Peyer's patch (tissue), 4 donors: ENCODE measurements at regions not wholly inside any gene's neighbourhood (a gene's known extent, or its start where the extent isn't known, plus 50 kb on each side); places are given as distances from the start of the nearest gene placed in this dataset.

Source experiments
- DNase-seq, 3 donors: peaks; one replicate each; pipeline ENCODE4 v3.0.0-alpha.2; 2017 to 2019
- H3K27ac ChIP-seq, 4 donors: fragments of 200-600 bp; sonication (generic); one replicate each; pipeline ENCODE4 v1.5.1; 2016 to 2019
- H3K27me3 ChIP-seq, 2 donors: fragments of 200-600 bp; sonication (generic); one replicate each; pipeline ENCODE4 v1.5.1; 2019
- H3K36me3 ChIP-seq, 3 donors: fragments of 200-600 bp; sonication (generic); one replicate each; pipeline ENCODE4 v1.5.1; 2016 to 2019
- H3K4me1 ChIP-seq, 4 donors: fragments of 200-600 bp; sonication (generic); one replicate each; pipeline ENCODE4 v1.5.1; 2016 to 2019
- H3K4me3 ChIP-seq, 4 donors: fragments of 200-600 bp; sonication (generic); 1 replicate in 3 of 4; 2 replicates in 1 of 4; pipeline ENCODE4 v1.5.1; 2016 to 2019; ENCODE audit warnings: mild to moderate bottlenecking in 1 of 4
- H3K9me3 ChIP-seq, 4 donors: fragments of 200-600 bp; sonication (generic); one replicate each; pipeline ENCODE4 v1.5.1; 2016 to 2019; ENCODE audit warnings: mild to moderate bottlenecking in 1 of 4
- CTCF ChIP-seq, 6 experiments: fragments of 450-650 bp in 4 of 6; fragments of 200-600 bp in 2 of 6; sonication (generic) in 1 of 6; IDR thresholded peaks; one replicate each; pipeline ENCODE4 v1.5.1; 2017 to 2019; ENCODE audit warnings: antibody characterized with exemption in 6 of 6, mild to moderate bottlenecking in 3 of 6, moderate library complexity in 1 of 6
- POLR2A ChIP-seq, 2 donors: fragments of 450-650 bp; IDR thresholded peaks; one replicate each; pipeline ENCODE4 v1.5.1; 2017; ENCODE audit warnings: antibody characterized with exemption in 2 of 2, mild to moderate bottlenecking in 2 of 2, moderate library complexity in 2 of 2

- TF ChIP-seq CTCF (IDR thresholded peaks at IDR 0.05) (no peak), POLR2A (IDR thresholded peaks at IDR 0.05) (no peak)
Measured at GRCh38 chr1:96234299-96234698, 487.3 kb upstream of the PTBP2 start.

DNA sequence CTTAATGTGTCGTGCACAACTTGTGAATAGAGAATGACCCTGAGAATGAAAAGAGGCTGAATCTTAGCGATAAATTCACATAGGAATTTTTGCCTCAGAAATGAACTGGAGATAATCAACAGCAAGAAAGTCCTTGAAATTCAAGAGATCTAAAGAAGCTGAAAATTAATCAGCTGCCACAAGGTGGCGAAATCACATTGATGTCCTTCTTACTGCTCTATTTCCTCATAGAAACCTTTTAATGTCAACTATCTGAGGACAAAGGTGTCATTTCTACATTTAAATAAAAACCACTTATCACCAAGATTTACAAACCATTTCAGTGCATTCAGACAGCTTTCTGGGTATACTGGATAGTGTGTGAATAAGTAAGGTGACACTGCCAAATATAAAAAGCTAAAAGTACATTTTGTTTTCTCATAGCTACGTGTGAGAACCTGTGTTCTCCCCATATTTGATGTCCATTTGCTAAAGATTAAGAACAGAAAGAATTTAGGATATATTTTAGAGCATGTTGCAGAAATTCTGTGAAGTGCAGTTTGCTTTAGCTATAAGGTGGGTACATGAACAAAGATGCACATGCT, 485.3 kb upstream of the PTBP2 start:
- Histone ChIP-seq H3K36me3 (no peaks in the 10 kb centered on the region), H3K9me3 (no peaks in the 10 kb centered on the region), H3K4me3 (no peak overlapping the region), H3K4me1 (no peaks in the 10 kb centered on the region), H3K27ac (no peak overlapping the region), H3K27me3 (no peaks in the 10 kb centered on the region)
- no peak for DNase-seq
- TF ChIP-seq POLR2A (IDR thresholded peaks at IDR 0.05) (no peak), CTCF (IDR thresholded peaks at IDR 0.05) (peak in 5 of 6 experiments; percentile 20 to 57 (median 42))

More at GRCh38 chr1:96234299-96234698, 487.3 kb upstream of the PTBP2 start:
- H3K36me3 ChIP-seq: no peaks in the 10 kb centered on the region
- H3K9me3 ChIP-seq: no peaks in the 10 kb centered on the region
- H3K27me3 ChIP-seq: no peaks in the 10 kb centered on the region
- H3K4me1 ChIP-seq: no peaks in the 10 kb centered on the region
- no peak overlapping the region for H3K27ac ChIP-seq
- no peak overlapping the region for H3K4me3 ChIP-seq
- no peak for DNase-seq

DNA sequence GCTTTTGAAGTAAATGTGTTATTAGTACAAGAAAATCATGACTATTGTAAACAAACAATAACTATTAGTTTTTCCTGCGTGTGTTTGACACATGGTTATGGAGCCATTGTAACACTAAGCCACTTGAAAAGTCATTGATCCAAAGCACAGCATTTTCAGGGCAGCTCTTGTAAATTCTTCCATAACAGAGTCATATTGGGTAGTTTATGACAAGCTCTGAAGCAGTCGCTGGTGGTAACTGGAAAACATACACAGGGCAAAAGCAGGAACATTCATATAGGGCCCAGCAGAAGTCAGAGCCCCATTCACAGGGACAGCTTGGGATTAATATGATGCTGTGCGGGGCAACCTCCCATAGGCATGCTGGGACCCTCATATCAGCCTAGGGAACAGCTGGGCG, 483.2 kb upstream of the PTBP2 start:
- no peak for DNase-seq
- no peaks in the 10 kb centered on the region for H3K36me3 ChIP-seq
- H3K27ac ChIP-seq: no peak overlapping the region
- H3K9me3 ChIP-seq: no peaks in the 10 kb centered on the region
- H3K4me1 ChIP-seq: no peaks in the 10 kb centered on the region
- TF ChIP-seq POLR2A (IDR thresholded peaks at IDR 0.05): no peak
- TF ChIP-seq CTCF (IDR thresholded peaks at IDR 0.05): no peak
- no peaks in the 10 kb centered on the region for H3K27me3 ChIP-seq
- no peak overlapping the region for H3K4me3 ChIP-seq

- DNase-seq: no peak
- no peak overlapping the region for H3K4me3 ChIP-seq
- H3K27ac ChIP-seq: no peak overlapping the region
- no peaks in the 10 kb centered on the region for H3K27me3 ChIP-seq
- no peak for TF ChIP-seq CTCF (IDR thresholded peaks at IDR 0.05)
- no peak for TF ChIP-seq POLR2A (IDR thresholded peaks at IDR 0.05)
- H3K4me1 ChIP-seq: no peaks in the 10 kb centered on the region
- H3K9me3 ChIP-seq: no peaks in the 10 kb centered on the region
- H3K36me3 ChIP-seq: no peaks in the 10 kb centered on the region
Measured at GRCh38 chr1:96240438-96240837, 481.1 kb upstream of the PTBP2 start.

GRCh38 chr1:96253246-96254035, 468.1 kb upstream of the PTBP2 start:
- H3K27ac ChIP-seq: no peak overlapping the region
- no peak for DNase-seq
- H3K4me3 ChIP-seq: no peak overlapping the region
- no peaks in the 10 kb centered on the region for H3K27me3 ChIP-seq
- no peaks in the 10 kb centered on the region for H3K9me3 ChIP-seq
- H3K4me1 ChIP-seq: no peaks in the 10 kb centered on the region
- no peaks in the 10 kb centered on the region for H3K36me3 ChIP-seq
- TF ChIP-seq CTCF (IDR thresholded peaks at IDR 0.05) (no peak), POLR2A (IDR thresholded peaks at IDR 0.05) (no peak)
